Vagina (tissue), 2 donors: ENCODE measurements at regions not wholly inside any gene's neighbourhood (a gene's known extent, or its start where the extent isn't known, plus 50 kb on each side); places are given as distances from the start of the nearest gene placed in this dataset.

Experiments
- CTCF ChIP-seq, 3 experiments: fragments of 450-650 bp in 2 of 3; fragments of 200-600 bp in 1 of 3; sonication (generic) in 1 of 3; IDR thresholded peaks; one replicate each; pipeline ENCODE4 v1.5.1; 2017 to 2019; ENCODE audit warnings: antibody characterized with exemption in 3 of 3, mild to moderate bottlenecking in 2 of 3, moderate library complexity in 2 of 3
- POLR2AphosphoS5 ChIP-seq, 2 donors: sonication (generic); formaldehyde crosslinking; IDR thresholded peaks; one replicate each; pipeline ENCODE4 v1.9.0; 2017; ENCODE audit warnings: antibody characterized with exemption in 2 of 2, mild to moderate bottlenecking in 2 of 2, low read depth in 1 of 2; ENCODE audit not compliant: insufficient read depth in 1 of 2

DNA sequence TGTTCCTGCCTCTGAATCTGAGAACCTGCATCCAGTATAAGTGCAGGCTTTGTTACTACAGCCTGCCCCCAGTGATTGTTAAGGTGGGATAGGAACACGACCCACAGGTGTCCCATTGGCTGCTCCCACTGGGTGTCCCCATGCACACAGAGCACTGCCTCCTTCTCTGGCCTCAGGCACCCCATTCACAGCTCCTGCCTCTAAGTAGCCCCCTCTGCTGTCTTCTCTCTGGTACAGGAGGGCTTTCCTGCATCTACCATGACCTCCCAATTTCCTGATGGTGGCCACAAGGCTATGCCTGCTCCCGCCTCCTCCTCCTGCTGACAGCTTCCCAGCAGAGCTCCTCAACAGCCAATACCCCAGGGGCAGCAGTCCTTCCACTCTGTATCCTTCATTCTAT lies 238.6 kb upstream of the TMC3 start:
- TF ChIP-seq POLR2AphosphoS5 (IDR thresholded peaks at IDR 0.05; ENCODE audit: insufficient read depth in 1 of 2, low read depth in 1 of 2) (no peak), CTCF (IDR thresholded peaks at IDR 0.05) (no peak)
